ENCODE measurements at regions not wholly inside any gene's neighbourhood (a gene's known extent, or its start where the extent isn't known, plus 50 kb on each side); places are given as distances from the start of the nearest gene placed in this dataset.

DNA sequence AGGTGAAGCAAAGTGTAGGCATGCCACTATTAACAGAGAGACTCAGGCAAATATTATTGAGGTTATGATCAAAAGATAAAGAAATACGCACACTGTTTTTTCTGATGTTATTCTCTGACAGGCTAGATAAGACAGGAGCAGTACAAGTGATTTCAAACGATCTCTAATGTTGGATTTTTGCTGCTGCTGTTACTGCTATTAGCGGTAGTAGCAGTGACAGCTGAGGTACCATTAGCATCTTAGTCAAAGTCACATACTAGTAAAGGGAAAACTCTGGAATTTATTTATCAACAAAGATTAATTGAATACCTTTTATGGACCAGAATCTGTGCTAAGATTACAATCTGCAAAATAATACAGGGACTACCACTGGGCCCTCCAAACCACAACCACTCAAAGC lies 362.4 kb upstream of the CDH6 start:
- TF ChIP-seq CTCF (conservative IDR thresholded peaks at IDR 0.05; ENCODE audit: low read length) (no peak), EZH2phosphoT487 (IDR thresholded peaks at IDR 0.05; ENCODE audit: borderline replicate concordance, low read depth, low read length) (no peak)

Data from OCI-LY7 (cell line).